ENCODE measurements at regions not wholly inside any gene's neighbourhood (a gene's known extent, or its start where the extent isn't known, plus 50 kb on each side); places are given as distances from the start of the nearest gene placed in this dataset.

DNA sequence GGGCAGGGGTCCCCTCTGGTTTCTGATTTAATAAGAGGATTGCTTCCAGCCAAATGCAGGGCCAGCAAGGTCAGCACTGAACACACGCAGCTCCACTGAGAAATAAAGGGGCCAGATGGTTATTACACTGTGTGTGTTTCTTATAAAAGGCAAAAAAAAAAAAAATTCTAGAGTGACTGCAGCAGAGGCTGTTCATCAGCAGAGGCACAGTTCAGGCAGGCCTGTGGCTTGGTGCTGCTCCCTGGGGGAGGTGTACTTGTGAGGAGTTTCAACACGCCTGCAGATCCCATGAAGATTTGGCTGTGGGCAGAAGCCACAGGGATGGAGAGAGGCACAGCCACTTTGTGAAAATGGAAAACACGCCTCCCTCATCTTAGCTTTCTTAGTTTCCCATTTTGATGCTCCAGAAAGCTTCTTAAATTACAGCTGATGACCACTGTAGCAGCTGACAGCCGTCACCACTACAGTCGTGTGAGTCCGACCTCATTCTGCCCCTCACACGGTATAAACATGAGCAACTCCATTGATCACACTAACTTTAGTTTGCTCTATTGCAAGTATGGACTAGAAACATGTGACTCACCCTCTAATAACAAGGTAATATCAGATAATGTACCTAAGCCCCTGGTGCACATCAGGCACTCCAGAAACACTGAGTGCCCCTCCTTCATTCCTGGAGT lies 726.5 kb upstream of the RAB6C start:
- TF ChIP-seq, protein P1, sequence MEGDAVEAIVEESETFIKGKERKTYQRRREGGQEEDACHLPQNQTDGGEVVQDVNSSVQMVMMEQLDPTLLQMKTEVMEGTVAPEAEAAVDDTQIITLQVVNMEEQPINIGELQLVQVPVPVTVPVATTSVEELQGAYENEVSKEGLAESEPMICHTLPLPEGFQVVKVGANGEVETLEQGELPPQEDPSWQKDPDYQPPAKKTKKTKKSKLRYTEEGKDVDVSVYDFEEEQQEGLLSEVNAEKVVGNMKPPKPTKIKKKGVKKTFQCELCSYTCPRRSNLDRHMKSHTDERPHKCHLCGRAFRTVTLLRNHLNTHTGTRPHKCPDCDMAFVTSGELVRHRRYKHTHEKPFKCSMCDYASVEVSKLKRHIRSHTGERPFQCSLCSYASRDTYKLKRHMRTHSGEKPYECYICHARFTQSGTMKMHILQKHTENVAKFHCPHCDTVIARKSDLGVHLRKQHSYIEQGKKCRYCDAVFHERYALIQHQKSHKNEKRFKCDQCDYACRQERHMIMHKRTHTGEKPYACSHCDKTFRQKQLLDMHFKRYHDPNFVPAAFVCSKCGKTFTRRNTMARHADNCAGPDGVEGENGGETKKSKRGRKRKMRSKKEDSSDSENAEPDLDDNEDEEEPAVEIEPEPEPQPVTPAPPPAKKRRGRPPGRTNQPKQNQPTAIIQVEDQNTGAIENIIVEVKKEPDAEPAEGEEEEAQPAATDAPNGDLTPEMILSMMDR (IDR thresholded peaks at IDR 0.05) = no peak
- no peak for TF ChIP-seq POLR2A (IDR thresholded peaks at IDR 0.05)

Data from testis (tissue), 2 donors.